ENCODE measurements at regions not wholly inside any gene's neighbourhood (a gene's known extent, or its start where the extent isn't known, plus 50 kb on each side); places are given as distances from the start of the nearest gene placed in this dataset.
"Not testable (repeated sequence)": the region's sequence is repeated elsewhere in the genome, so short reads cannot be mapped to it uniquely, and the experiment has no call there.

DNA sequence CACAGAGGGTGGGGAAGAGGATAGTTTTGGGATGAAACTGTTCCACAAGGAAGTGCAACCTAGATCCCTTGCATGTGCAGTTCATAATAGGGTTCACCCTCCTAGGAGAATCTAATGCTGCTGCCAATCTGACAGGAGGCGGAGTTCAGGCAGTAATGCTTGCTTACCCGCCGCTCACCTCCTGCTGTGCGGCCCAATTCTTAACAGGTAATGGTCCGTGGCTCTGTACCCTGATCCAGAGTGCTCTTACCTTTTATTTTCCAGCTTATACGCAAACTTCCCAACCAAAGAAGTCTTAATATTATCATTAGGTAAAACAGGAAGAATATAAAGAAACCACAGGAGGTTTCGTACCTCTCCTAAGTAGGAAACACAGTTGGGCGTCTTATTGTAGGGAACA, 82.7 kb upstream of the CD302 start:
- no peak for DNase-seq (ENCODE audit: low read depth)
- H3K4me3 ChIP-seq (ENCODE audit: low read length), result no peak overlapping the region
- TF ChIP-seq, protein P1, sequence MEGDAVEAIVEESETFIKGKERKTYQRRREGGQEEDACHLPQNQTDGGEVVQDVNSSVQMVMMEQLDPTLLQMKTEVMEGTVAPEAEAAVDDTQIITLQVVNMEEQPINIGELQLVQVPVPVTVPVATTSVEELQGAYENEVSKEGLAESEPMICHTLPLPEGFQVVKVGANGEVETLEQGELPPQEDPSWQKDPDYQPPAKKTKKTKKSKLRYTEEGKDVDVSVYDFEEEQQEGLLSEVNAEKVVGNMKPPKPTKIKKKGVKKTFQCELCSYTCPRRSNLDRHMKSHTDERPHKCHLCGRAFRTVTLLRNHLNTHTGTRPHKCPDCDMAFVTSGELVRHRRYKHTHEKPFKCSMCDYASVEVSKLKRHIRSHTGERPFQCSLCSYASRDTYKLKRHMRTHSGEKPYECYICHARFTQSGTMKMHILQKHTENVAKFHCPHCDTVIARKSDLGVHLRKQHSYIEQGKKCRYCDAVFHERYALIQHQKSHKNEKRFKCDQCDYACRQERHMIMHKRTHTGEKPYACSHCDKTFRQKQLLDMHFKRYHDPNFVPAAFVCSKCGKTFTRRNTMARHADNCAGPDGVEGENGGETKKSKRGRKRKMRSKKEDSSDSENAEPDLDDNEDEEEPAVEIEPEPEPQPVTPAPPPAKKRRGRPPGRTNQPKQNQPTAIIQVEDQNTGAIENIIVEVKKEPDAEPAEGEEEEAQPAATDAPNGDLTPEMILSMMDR (conservative IDR thresholded peaks at IDR 0.05; ENCODE audit: low read length), result no peak

DNA sequence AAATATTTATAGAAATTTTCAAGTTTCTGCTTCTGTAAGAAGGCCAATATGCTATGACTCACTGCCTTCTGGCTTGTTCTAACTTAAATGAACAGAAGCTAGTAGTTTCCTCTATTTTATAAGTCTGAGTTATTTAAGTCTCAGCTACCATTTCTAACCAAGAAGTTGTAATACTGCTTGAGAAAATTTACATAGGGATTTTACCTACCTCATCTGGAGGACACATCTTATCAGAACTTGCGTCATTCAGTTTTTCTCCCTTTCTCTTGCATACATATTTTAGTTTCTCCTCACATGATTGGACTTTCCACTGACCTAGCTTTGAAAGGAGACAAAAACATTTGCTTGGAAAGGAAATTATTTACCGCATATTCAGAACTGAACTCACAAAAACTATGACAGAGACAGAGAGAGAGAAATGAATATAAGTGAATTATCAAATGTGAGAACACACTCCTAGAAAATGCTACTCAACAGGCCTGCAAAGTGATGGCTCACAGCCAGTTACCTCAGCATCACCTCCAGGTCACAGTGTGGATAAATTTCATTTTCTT, 81.1 kb upstream of the CD302 start:
- peak; percentile 46 for DNase-seq (ENCODE audit: low read depth)
- no peak overlapping the region for H3K4me3 ChIP-seq (ENCODE audit: low read length)
- TF ChIP-seq, protein P1 (conservative IDR thresholded peaks at IDR 0.05; ENCODE audit: low read length), result no peak

DNA sequence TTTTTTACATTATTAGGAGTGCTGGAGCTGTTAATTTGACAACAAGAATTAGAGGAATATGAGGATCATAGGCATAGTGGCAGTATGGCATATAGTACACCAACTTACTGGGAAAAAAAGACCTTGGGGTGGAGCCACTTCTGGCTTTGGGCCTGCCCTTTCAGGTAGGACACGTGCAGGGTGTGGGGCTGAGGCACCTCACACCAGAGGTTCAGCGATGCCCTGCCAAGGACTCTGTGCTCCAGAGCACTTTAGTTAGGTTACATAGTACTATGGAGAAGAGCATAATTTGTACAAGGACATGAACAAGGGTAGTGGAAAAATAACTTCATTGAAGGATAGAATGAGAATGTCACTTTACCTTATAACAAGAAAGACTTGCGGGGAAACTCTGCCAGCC, 77.1 kb upstream of the CD302 start:
- DNase-seq (ENCODE audit: low read depth), result no peak
- TF ChIP-seq, protein P1 (conservative IDR thresholded peaks at IDR 0.05; ENCODE audit: low read length), result no peak
- no peak overlapping the region for H3K4me3 ChIP-seq (ENCODE audit: low read length)

DNA sequence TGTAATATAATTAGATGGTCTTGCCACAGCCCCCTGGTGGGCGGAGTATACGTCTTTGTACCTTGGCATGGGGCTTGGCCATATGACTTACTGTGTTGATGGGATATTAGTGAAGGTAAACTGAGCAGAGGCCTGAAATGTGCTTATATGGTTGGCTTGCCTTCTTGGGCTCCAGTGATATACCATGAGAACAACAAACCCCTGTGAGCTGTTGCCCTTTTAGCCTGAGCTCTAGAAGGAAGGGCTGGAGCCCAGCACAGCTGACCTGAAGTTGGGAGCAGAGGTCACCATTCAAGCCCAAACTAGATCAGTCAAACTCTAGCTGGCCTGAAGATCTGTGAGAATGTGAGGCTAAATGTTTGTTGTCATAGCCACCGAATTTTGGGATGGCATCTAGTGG, 75.2 kb upstream of the CD302 start:
- H3K4me3 ChIP-seq (ENCODE audit: low read length), result no peak overlapping the region
- DNase-seq (ENCODE audit: low read depth), result no peak
- TF ChIP-seq, protein P1 (conservative IDR thresholded peaks at IDR 0.05; ENCODE audit: low read length), result no peak

DNA sequence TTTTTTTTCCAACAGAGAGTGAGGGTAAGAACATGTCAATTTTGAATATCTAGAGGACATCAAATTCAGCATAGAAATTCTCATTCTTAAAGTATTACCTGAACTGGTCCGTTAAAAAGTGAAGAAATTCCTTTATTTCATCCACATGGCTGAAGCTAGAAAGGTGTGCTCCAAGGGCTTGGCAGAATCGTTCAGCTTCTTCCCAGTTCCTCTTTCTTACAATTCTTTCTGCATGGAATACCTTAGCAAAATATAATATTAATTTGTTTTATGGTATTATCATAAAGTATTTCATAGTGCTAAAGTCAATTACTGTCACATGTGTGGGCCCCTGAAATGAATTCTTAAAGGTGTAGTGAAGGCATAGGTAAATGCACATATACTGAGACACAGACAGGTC, 74.3 kb upstream of the CD302 start:
- DNase-seq (ENCODE audit: low read depth), result no peak
- no peak overlapping the region for H3K4me3 ChIP-seq (ENCODE audit: low read length)
- TF ChIP-seq, protein P1 (conservative IDR thresholded peaks at IDR 0.05; ENCODE audit: low read length), result no peak

DNA sequence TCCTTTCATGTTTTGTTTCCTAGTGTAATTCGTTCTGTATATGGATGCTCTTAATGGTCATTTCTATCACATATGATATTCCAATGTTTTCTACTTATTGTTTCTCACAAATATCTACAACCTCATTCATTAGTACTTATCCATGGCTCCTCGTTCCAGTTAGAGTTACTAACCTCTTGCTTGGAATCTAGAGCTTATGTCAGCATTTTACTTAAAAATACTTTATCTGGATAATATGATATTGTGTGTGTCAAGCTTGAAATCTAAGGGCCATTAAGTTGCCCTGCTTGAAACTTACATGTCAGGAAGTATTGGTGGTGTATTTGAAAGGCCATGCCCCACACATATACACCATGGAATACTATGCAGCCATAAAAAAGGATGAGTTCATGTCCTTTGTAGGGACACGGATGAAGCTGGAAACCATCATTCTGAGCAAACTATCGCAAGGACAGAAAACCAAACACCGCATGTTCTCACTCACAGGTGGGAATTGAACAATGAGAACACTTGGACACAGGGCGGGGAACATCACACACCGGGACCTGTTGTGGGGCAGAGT, 70.7 kb upstream of the CD302 start:
- DNase-seq (ENCODE audit: low read depth); H3K4me3 ChIP-seq (ENCODE audit: low read length): not testable (repeated sequence)

DNA sequence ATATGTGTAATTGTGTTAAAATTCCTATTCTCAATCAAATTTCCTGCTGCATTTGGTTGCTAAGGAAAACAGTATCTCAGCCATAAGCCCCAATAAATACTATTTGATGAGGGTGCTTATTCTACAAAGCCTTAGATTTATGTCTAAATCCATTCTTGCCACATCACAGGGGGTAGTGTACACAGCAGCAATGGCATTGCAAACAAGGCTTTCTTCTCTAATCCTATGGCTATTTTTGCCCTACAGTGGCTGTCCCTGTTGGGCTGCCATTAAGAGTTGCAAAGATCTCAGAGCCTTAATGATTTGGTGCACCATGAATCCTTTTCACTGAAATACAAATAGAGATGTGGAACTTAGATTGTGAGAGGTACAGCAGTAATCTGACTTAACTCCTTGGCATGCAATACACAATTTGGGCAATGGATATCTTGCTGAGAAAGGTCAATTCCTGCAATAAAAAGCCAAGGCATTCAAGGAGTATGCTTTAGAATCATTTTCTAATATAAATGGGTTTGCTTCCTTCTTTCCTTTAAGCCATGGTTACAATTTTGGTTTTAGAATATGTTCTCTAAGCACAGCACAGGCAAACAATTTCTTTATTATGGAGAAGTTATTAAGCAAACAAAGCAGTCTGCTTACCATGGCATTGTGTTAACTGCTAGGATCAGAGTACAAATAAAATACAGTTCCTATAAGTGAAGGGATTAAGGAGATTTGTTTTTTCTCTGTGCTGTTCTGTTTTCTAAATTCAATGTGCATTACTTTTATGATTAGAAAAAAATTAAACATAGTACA, 69.8 kb upstream of the CD302 start:
- DNase-seq (ENCODE audit: low read depth), result no peak
- no peak overlapping the region for H3K4me3 ChIP-seq (ENCODE audit: low read length)
- TF ChIP-seq, protein P1 (conservative IDR thresholded peaks at IDR 0.05; ENCODE audit: low read length), result no peak
